NCI-H524 (cell line): ENCODE measurements at regions not wholly inside any gene's neighbourhood (a gene's known extent, or its start where the extent isn't known, plus 50 kb on each side); places are given as distances from the start of the nearest gene placed in this dataset.

Experiments
- DNase-seq, 2 experiments: peaks; one replicate each; lab custom pipeline; 2025; lab: John Stamatoyannopoulos, UW

- DNase-seq = no peak
Measured at GRCh38 chr9:80369641-80370040, 797.9 kb downstream of the TLE4 start.

DNA sequence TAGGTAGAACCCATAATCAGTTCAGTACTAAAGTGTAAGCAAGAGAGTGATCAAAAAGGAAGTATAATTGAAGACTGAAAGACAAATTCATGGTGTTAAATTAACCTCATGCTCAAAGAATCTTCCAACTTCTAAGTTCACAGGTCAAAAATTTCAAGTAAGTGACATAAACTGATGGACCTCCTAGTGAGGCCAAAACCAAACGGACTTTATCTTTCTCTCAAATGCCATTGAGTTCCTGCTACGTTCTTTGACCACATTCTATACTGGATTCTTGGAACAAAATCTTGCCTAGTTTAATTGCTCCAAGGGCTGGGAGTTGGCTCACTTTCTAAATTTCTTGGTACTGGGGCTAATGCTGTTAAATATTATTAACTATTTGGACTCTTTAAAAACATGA lies 794.9 kb downstream of the TLE4 start:
- no peak for DNase-seq

DNA sequence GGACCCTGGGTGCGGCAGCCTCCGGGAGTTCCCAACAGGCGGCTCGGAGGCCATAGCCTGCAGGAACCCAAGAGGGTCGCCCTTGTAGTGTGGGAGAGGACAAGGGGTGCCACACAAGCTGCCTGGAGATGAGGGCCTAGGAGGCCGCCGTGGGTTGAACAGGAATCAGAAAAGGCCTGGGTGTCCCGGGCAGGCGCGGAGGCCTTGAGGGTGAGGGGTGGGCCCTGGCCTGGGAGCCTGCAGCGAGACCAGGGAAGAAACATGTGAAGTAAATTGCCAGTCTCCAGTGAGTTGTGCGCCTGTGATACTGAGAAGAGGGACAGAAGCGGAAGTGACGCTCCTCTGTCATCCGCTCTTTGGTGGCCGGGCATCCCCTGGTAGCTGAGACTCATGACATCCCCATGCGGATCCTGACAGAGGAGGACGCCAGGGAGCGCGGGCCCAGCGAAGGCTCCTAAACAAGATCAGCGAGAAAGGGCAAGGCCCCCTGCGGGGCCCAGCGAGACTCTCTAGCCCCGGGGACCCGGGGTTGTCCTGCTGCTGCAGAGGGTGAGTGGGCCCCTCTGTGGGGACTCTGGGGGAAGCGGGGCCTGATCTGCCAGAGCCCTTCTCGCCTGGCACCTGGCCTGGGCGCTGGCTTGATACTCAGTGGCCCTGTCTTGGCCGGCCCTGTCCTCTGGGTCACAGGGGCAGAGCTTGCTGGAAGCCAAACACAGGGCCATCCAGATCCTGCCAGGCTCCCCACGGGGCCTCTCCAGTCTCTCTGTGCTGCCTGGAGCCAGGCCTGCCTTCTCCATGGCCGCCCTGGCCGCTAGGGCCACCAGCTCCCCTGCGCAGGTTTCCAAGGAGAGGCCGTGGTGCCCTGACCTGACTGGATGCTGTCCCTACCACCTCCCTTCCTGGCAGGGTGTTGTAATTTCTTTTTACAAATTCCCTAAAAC lies 788.4 kb downstream of the TLE4 start:
- no peak for DNase-seq

GRCh38 chr9:80359291-80359690 lies 787.5 kb downstream of the TLE4 start:
- DNase-seq = no peak

DNA sequence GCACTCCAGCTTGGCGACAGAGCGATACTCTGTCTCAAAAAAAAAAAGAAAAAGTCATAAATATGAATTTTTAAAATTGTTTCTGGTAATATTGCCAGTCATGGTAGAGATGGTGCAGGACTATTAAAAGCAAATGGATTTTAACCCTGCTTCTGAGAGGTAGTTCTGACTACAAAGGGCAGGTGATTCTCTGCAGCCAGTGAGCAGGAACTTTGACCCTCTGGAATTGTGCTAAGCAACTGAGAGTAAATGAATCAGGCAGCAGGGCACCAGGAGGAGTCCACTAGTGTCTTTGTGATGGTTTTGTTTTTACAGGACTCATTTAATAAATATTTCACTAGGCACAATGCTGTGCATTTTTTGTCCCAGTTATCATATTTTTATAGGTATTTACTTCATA lies 781.2 kb downstream of the TLE4 start:
- DNase-seq = no peak

DNA sequence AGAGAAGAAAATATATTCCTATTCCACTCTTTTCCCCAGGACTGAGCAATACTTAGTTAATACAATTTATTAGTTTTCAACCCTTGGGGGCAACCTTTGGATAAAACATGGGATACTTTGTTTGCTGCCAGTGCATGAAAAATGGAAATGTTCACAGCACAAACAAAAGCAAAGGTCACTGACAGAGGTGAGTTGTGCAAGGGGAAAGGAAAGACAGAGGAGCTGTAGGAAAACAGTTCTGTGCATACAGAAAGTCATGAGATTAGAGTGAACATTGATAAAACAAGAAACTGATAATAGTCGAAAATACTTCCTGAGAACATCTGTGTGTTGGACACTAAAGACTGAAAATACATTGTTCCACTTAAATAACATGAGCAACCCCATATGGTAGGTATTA lies 779.8 kb downstream of the TLE4 start:
- DNase-seq = no peak

GRCh38 chr9:80326105-80326504 lies 754.3 kb downstream of the TLE4 start:
- no peak for DNase-seq

GRCh38 chr9:80320916-80321315 lies 749.2 kb downstream of the TLE4 start:
- DNase-seq = no peak

GRCh38 chr9:80320480-80320879 lies 748.7 kb downstream of the TLE4 start:
- DNase-seq = no peak

DNA sequence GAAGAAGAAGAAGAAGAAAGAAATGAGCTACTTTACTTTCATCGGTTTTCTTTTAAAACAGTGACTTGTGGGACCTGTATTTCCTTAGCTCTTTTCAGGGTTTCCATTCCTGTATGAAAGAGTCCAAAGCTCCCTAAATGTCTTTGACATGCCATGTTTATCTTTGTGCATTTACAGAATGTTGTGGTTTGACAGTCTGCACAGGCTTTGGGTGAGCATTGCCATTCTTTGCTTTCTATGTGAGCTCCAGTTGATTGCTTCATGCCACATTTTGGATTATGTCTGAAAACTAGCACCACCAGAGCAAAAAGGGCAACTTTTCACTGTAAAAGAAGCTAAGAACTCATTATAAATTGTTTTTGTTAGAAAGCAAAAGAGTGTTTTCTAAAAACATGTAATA lies 733.4 kb downstream of the TLE4 start:
- no peak for DNase-seq

DNA sequence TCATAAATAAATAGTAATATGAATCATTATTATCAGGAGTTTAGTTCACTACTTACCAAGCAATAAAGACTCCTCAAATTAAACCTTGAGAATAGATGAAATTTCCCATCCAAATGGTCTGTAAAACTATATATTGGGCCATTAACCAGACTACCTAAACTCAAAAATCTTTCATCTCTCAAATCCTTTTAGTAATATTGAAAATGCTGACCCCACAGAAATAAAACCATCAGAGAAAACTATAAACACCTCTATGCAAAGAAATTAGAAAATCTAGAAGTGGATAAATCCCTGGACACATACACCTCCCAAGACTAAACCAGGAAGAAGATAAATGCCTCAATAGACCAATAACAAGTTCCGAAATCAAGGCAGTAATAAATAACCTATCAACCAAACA lies 723.2 kb downstream of the TLE4 start:
- DNase-seq = no peak

DNA sequence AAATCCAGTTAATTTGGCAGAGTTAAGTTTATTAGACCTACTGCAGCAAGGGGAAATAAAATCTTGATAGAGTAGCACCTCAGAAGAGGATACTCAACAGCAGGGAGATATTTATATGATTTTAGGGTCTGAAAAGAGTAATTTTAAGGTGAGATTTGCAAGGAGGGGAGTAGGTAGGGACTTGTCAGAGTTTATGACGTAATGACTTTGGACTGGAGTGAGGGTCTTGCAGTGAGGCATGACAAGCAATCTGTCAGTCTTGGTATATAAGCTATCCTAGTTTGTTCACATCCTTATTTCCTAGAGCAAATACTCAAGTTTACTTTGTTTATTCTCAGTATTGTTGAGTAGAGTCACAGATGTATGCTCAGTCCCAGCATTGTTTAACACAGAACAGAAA lies 722.6 kb downstream of the TLE4 start:
- DNase-seq = no peak

DNA sequence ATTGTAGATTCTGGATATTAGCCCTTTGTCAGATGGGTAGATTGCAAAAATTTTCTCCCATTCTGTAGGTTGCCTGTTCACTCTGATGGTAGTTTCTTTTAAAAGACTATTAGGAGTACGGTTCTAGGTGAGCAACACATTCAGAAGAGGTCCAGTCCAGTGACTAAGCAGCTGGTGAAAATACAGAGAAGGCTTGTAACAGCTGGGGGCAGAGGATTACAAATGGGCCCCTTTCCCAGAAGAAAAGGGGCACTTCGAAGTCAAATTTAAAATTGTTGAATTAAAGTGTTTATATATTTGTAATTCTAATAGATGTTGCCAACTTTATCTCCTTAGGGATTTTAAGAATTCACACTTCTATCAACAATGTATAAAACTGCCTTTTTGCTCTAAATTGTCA lies 720.5 kb downstream of the TLE4 start:
- DNase-seq = no peak

DNA sequence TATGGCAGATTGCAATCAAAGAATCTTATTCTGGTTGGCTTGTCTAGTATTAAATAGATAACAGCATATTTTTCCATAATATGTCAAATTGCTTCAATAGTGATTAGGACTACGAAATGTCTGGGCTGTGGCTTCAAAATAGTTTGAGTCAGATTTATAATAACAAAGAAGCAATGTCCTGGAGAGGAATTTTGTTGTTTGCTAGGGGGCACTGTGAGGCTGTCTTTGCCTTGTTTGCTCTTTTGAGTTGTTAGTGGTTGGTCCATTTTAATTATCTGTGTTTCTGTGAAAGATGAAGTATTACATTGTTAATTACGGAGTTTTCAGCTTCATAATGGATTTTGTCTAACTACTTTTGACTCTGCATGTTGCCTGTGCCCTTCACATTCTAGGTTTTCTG lies 713.6 kb downstream of the TLE4 start:
- DNase-seq = peak in 1 of 2 experiments; percentile 9

DNA sequence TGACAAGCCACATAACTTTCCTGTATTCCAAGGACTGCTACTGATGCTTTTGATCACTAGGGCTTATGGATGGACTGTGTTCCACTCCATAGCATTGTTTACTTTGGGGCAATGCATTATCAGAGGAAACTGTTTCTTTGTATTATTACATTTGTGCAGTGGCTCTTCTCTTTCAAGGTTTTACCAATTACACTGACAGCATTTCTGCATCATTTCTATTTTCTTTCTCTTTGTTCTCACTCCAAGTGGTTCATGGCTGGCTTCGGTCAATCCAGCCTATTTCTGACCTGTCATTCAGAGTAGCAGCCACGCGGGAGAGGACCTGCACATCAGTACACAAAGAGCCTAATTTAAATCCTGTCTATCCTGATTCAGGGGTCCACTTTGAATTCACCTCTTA lies 711.0 kb downstream of the TLE4 start:
- no peak for DNase-seq

GRCh38 chr9:80259079-80259478 lies 687.3 kb downstream of the TLE4 start:
- no peak for DNase-seq

- DNase-seq = no peak
Measured at GRCh38 chr9:80251778-80252177, 680.0 kb downstream of the TLE4 start.

- no peak for DNase-seq
Measured at GRCh38 chr9:80242022-80242421, 670.3 kb downstream of the TLE4 start.

DNA sequence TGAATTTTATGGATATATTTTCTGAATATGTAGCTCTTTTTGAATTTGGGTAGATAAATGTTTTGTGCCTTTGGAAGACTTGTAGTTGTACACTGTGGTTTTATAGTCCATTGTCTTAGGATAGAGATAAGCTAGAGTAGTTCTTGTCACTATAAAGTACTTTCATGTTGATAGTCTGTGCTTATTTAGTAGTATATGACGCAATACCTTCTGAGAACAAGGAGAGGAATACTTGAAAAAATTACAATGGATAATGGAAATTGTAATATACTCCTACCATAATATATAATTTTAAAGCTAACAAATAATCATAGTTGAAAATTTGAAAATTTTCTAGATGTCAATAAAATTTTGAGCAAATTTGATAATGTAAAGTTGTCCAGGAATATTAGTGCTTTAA lies 664.0 kb downstream of the TLE4 start:
- no peak for DNase-seq

DNA sequence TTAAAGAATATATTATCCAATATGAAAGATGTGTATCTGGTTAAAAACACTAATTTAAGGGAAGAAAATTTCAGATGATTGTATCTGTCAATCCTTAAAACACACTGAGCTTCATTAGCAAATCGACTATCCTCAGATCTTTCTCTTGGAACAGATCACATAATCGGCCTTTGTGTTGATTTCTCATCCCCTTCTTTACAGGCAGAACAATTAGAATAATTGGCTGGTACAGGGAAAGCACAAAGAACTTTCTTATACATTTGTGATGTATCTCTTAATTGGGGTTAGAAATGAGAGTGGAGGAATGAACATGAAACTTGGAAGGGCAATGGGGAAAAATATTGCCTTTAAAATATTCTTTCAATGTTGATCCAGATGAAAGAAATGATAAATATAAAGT lies 662.1 kb downstream of the TLE4 start:
- no peak for DNase-seq

- DNase-seq = no peak
Measured at GRCh38 chr9:80233102-80233843, 661.5 kb downstream of the TLE4 start.

DNA sequence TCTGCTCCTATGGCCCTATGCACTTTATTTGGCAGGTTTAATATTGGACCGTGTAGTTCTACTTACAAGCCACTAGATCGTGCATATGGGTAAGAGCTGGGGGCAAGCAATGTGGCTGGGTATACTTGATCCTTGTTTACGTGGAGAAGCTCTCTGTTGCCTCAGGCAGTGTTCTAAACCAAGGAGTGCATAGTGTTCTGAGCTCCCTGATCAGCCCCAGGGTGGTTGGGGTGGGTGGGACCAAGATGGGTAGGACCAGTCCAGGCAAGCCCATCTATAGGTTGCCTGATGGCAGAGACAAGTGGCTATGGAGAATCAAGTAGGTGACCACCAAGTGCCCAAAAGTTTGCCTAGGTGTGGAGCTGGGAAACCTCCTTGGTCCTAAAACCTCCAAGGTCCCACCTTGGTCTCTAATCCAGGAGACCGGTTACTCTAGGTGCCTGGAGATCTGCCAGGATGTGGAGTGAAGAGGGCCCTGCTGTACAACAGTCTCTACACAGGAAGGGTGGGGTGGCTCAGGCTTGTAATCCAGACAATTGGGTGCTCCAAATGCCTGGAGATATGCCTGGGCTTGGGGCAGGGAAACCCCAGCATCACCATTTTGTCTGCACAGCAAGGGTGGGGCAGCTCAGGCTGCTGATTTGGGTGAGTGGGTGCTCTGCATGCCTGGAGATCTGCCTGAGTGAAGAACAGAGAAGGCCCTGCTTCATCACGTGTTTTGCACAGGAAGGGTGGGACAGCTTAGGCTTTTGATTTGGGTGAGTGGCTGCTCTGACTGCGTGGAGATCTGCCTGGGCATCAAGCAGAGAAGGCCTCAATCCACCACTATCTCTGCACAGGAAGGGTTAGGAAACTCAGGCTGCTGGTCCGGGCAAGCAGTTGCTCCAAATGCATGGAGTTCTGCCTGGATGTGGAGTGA lies 659.8 kb downstream of the TLE4 start:
- DNase-seq = no peak
